Esophagus squamous epithelium (tissue), 4 donors: ENCODE measurements at regions not wholly inside any gene's neighbourhood (a gene's known extent, or its start where the extent isn't known, plus 50 kb on each side); places are given as distances from the start of the nearest gene placed in this dataset.

Source experiments
- CTCF ChIP-seq, 6 experiments: fragments of 450-650 bp in 4 of 6; fragments of 200-600 bp in 2 of 6; sonication (generic) in 2 of 6; IDR thresholded peaks; one replicate each; pipeline ENCODE4 v1.5.1; 2016 to 2019; ENCODE audit warnings: antibody characterized with exemption in 6 of 6, mild to moderate bottlenecking in 4 of 6, moderate library complexity in 4 of 6
- POLR2A ChIP-seq, 4 donors: fragments of 450-650 bp; IDR thresholded peaks; one replicate each; pipeline ENCODE4 v1.6.1; 2017; ENCODE audit warnings: antibody characterized with exemption in 4 of 4, mild to moderate bottlenecking in 4 of 4, moderate library complexity in 3 of 4

GRCh38 chrX:40439625-40440532, 140.9 kb upstream of the ATP6AP2 start:
- TF ChIP-seq POLR2A (IDR thresholded peaks at IDR 0.05): no peak
- TF ChIP-seq CTCF (IDR thresholded peaks at IDR 0.05): no peak
